HFF-Myc (cell line): ENCODE measurements at regions not wholly inside any gene's neighbourhood (a gene's known extent, or its start where the extent isn't known, plus 50 kb on each side); places are given as distances from the start of the nearest gene placed in this dataset.

Source experiments
- DNase-seq: peaks from one replicate; pipeline ENCODE4 v3.0.0-alpha.2; 2011; ENCODE audit warnings: low read depth; ENCODE audit errors: extremely low read depth
- H3K4me3 ChIP-seq: replicated peaks from 2 replicates; pipeline ENCODE4 v1.5.1; 2011; ENCODE audit warnings: low read depth, mild to moderate bottlenecking, control low read depth, low read length
- CTCF ChIP-seq: IDR thresholded peaks from 2 replicates; pipeline ENCODE4 v1.5.1; 2012; ENCODE audit warnings: mild to moderate bottlenecking, low read depth, low read length, control low read depth; ENCODE audit errors: missing control alignments

- TF ChIP-seq CTCF = no peak
Observed at GRCh38 chr4:145295547-145295946, 115.2 kb upstream of the OTUD4 start.

GRCh38 chr4:145295122-145295521 lies 114.7 kb upstream of the OTUD4 start:
- no peak for TF ChIP-seq CTCF
- no peak overlapping the region for H3K4me3 ChIP-seq
- DNase-seq = no peak

More at GRCh38 chr4:145295547-145295946, 115.2 kb upstream of the OTUD4 start:
- DNase-seq = no peak
- H3K4me3 ChIP-seq = no peak overlapping the region

GRCh38 chr4:145293658-145294057 lies 113.3 kb upstream of the OTUD4 start:
- no peak for TF ChIP-seq CTCF
- no peak for DNase-seq
- H3K4me3 ChIP-seq = no peak overlapping the region

- TF ChIP-seq CTCF = no peak
- no peak for DNase-seq
- no peak overlapping the region for H3K4me3 ChIP-seq
Observed at GRCh38 chr4:145290955-145291354, 110.6 kb upstream of the OTUD4 start.

GRCh38 chr4:145289403-145290076 lies 109.2 kb upstream of the OTUD4 start:
- no peak overlapping the region for H3K4me3 ChIP-seq
- TF ChIP-seq CTCF = no peak
- DNase-seq = no peak

- no peak for TF ChIP-seq CTCF
- DNase-seq = no peak
- H3K4me3 ChIP-seq = no peak overlapping the region
Observed at GRCh38 chr4:145287351-145287750, 107.0 kb upstream of the OTUD4 start.

GRCh38 chr4:145285928-145286327 lies 105.5 kb upstream of the OTUD4 start:
- TF ChIP-seq CTCF = no peak
- no peak for DNase-seq
- H3K4me3 ChIP-seq = no peak overlapping the region
